ENCODE measurements at regions not wholly inside any gene's neighbourhood (a gene's known extent, or its start where the extent isn't known, plus 50 kb on each side); places are given as distances from the start of the nearest gene placed in this dataset.

- in situ Hi-C loops (cut with MboI), result no loop called here
- intact Hi-C loops (cut with micrococcal nuclease), result no loop called here
These were observed 1236.5 kb downstream of the SLC16A7 start for GRCh38 chr12:60832290-60832689.

More at GRCh38 chr12:60832290-60832689, 1236.5 kb downstream of the SLC16A7 start:
- H3K79me2 ChIP-seq (ENCODE audit: control insufficient read depth, insufficient read depth, low read length), result no peaks in the 10 kb centered on the region
- FAIRE-seq (no peak), DNase-seq (ENCODE audit: extremely low read depth in 1 of 4, low spot score in 3 of 4) (no peak), ATAC-seq (no peak)
- no peak overlapping the region for H3K4me3 ChIP-seq
- H3K36me3 ChIP-seq (ENCODE audit: control insufficient read depth, insufficient read depth, low read length), result no peaks in the 10 kb centered on the region
- ChIA-PET CTCF (ENCODE audit: low intra/inter-chr PET ratio) (no interaction called here), POLR2A (no interaction called here)
- H2AFZ ChIP-seq (ENCODE audit: low read depth, low read length), result no peak overlapping the region
- no peaks in the 10 kb centered on the region for H4K20me1 ChIP-seq (replicated peaks; ENCODE audit: control insufficient read depth, insufficient read depth, low read length)
- no peaks in the 10 kb centered on the region for H3K9me1 ChIP-seq (ENCODE audit: control insufficient read depth, insufficient read depth, low read length)
- TF ChIP-seq IRF9 (tag; IDR thresholded peaks at IDR 0.05) (no peak), THRAP3 (IDR thresholded peaks at IDR 0.05; ENCODE audit: borderline replicate concordance) (no peak), ERF (CRISPR knock-in tag; IDR thresholded peaks at IDR 0.05) (no peak), HDGF (IDR thresholded peaks at IDR 0.05) (no peak), BACH1 (tag; IDR thresholded peaks at IDR 0.05) (no peak), TBP (optimal IDR thresholded peaks at IDR 0.05; ENCODE audit: low read depth, low read length) (no peak), BRD9 (IDR thresholded peaks at IDR 0.05; ENCODE audit: low read depth, partially characterized antibody) (no peak), ZNF239 (CRISPR knock-in tag; IDR thresholded peaks at IDR 0.05) (no peak), KLF16 (IDR thresholded peaks at IDR 0.05) (no peak), ZNF347 (CRISPR knock-in tag; IDR thresholded peaks at IDR 0.05; ENCODE audit: low read depth) (no peak), TGIF2 (CRISPR knock-in tag; IDR thresholded peaks at IDR 0.05) (no peak), GABPA (tag; conservative IDR thresholded peaks at IDR 0.05; ENCODE audit: low read depth) (no peak), SMARCA5 (IDR thresholded peaks at IDR 0.05) (no peak), PPARD (CRISPR knock-in tag; IDR thresholded peaks at IDR 0.05) (no peak), MEF2A (IDR thresholded peaks at IDR 0.05; ENCODE audit: control insufficient read depth, low read depth, low read length) (no peak), ZNF274 (IDR thresholded peaks at IDR 0.05; ENCODE audit: borderline replicate concordance, low read depth, low read length) (no peak), GATA2 (CRISPR knock-in tag; IDR thresholded peaks at IDR 0.05) (no peak)
- 0% methylated on average over 4 of the region's 4 CpGs for WGBS (ENCODE audit: insufficient coverage, low coverage, missing lambda C conversion rate)
- no peaks in the 10 kb centered on the region for H3K9me3 ChIP-seq (replicated peaks; ENCODE audit: control insufficient read depth, insufficient read depth, low read depth, low read length)
- no peaks in the 10 kb centered on the region for H3K4me1 ChIP-seq (replicated peaks in 1 of 2; ENCODE audit: control insufficient read depth in 2 of 2, insufficient read depth in 2 of 2, low read length in 2 of 2)
- no peak overlapping the region for H3K27ac ChIP-seq (ENCODE audit: extremely low read depth, low read depth, low read length)
- no peak overlapping the region for H3K9ac ChIP-seq (ENCODE audit: insufficient read depth in 1 of 2, low read depth in 2 of 2, low read length in 2 of 2)
- H3K4me2 ChIP-seq (ENCODE audit: insufficient read depth, low read length), result no peak overlapping the region
- H3K27me3 ChIP-seq (ENCODE audit: control insufficient read depth in 2 of 2, insufficient read depth in 2 of 2, low read length in 2 of 2), result no peaks in the 10 kb centered on the region
- BruUV-seq (replicated peaks), result no TSS peak

Data from K562 (cell line).